ENCODE measurements at regions not wholly inside any gene's neighbourhood (a gene's known extent, or its start where the extent isn't known, plus 50 kb on each side); places are given as distances from the start of the nearest gene placed in this dataset.

GRCh38 chr3:117595615-117596014 lies 886.0 kb downstream of the TUSC7 start:
- DNase-seq (ENCODE audit: low spot score in 2 of 2) (no peak), ATAC-seq (no peak)
- Mint-ChIP-seq H3K27ac (no peak overlapping the region), H3K9me3 (peaks cover 15% of the 10 kb centered on the region), H3K4me3 (no peak overlapping the region), H3K36me3 (no peaks in the 10 kb centered on the region), H3K4me1 (no peaks in the 10 kb centered on the region)

GRCh38 chr3:117596503-117596902 lies 886.9 kb downstream of the TUSC7 start:
- ATAC-seq (no peak), DNase-seq (ENCODE audit: low spot score in 2 of 2) (no peak)
- Mint-ChIP-seq H3K9me3 (peaks cover 14% of the 10 kb centered on the region), H3K27ac (no peak overlapping the region), H3K4me1 (no peaks in the 10 kb centered on the region), H3K4me3 (no peak overlapping the region), H3K36me3 (no peaks in the 10 kb centered on the region)

GRCh38 chr3:117597865-117598264 lies 888.3 kb downstream of the TUSC7 start:
- no peaks in the 10 kb centered on the region for H3K36me3 Mint-ChIP-seq
- no peak overlapping the region for H3K4me3 Mint-ChIP-seq
- H3K9me3 Mint-ChIP-seq = peaks cover 16% of the 10 kb centered on the region
- no peaks in the 10 kb centered on the region for H3K4me1 Mint-ChIP-seq
- H3K27ac Mint-ChIP-seq = no peak overlapping the region
- ATAC-seq (no peak), DNase-seq (ENCODE audit: low spot score in 2 of 2) (no peak)

GRCh38 chr3:117600112-117600511 lies 890.5 kb downstream of the TUSC7 start:
- Mint-ChIP-seq H3K27ac (no peak overlapping the region), H3K9me3 (peaks cover 16% of the 10 kb centered on the region), H3K36me3 (no peaks in the 10 kb centered on the region), H3K4me3 (no peak overlapping the region), H3K4me1 (no peaks in the 10 kb centered on the region)
- no peak for ATAC-seq
- no peak for DNase-seq (ENCODE audit: low spot score in 2 of 2)

- Mint-ChIP-seq H3K4me1 (no peaks in the 10 kb centered on the region), H3K9me3 (peaks cover 13% of the 10 kb centered on the region), H3K36me3 (no peaks in the 10 kb centered on the region), H3K4me3 (no peak overlapping the region), H3K27ac (no peak overlapping the region)
- no peak for ATAC-seq
- no peak for DNase-seq (ENCODE audit: low spot score in 2 of 2)
Measured at GRCh38 chr3:117600666-117601065, 891.1 kb downstream of the TUSC7 start.

- peaks cover 11% of the 10 kb centered on the region for H3K9me3 Mint-ChIP-seq
- no peaks in the 10 kb centered on the region for H3K36me3 Mint-ChIP-seq
- DNase-seq (ENCODE audit: low spot score in 2 of 2) (no peak), ATAC-seq (no peak)
- no peaks in the 10 kb centered on the region for H3K4me1 Mint-ChIP-seq
- H3K4me3 Mint-ChIP-seq = no peak overlapping the region
- no peak overlapping the region for H3K27ac Mint-ChIP-seq
Measured at GRCh38 chr3:117602058-117602644, 892.6 kb downstream of the TUSC7 start.

- DNase-seq (ENCODE audit: low spot score in 2 of 2) (no peak), ATAC-seq (no peak)
- peaks cover 14% of the 10 kb centered on the region for H3K9me3 Mint-ChIP-seq
- H3K27ac Mint-ChIP-seq = no peak overlapping the region
- no peaks in the 10 kb centered on the region for H3K4me1 Mint-ChIP-seq
- no peak overlapping the region for H3K4me3 Mint-ChIP-seq
- no peaks in the 10 kb centered on the region for H3K36me3 Mint-ChIP-seq
Measured at GRCh38 chr3:117603097-117603496, 893.5 kb downstream of the TUSC7 start.

- no peak overlapping the region for H3K4me3 Mint-ChIP-seq
- ATAC-seq (no peak), DNase-seq (ENCODE audit: low spot score in 2 of 2) (no peak)
- no peaks in the 10 kb centered on the region for H3K36me3 Mint-ChIP-seq
- H3K27ac Mint-ChIP-seq = no peak overlapping the region
- peaks cover 9% of the 10 kb centered on the region for H3K9me3 Mint-ChIP-seq
- H3K4me1 Mint-ChIP-seq = no peaks in the 10 kb centered on the region
Measured at GRCh38 chr3:117606866-117607265, 897.3 kb downstream of the TUSC7 start.

- no peak for ATAC-seq
- no peaks in the 10 kb centered on the region for H3K4me1 Mint-ChIP-seq
- DNase-seq (ENCODE audit: low spot score in 2 of 2) = no peak
- H3K27ac Mint-ChIP-seq = no peak overlapping the region
- no peak overlapping the region for H3K4me3 Mint-ChIP-seq
- H3K36me3 Mint-ChIP-seq = no peaks in the 10 kb centered on the region
- H3K9me3 Mint-ChIP-seq = peaks cover 12% of the 10 kb centered on the region
Measured at GRCh38 chr3:117609330-117609729, 899.8 kb downstream of the TUSC7 start.

- Mint-ChIP-seq H3K4me3 (no peak overlapping the region), H3K27ac (no peak overlapping the region), H3K36me3 (no peaks in the 10 kb centered on the region), H3K9me3 (peaks cover 13% of the 10 kb centered on the region), H3K4me1 (no peaks in the 10 kb centered on the region)
- ATAC-seq (no peak), DNase-seq (ENCODE audit: low spot score in 2 of 2) (no peak)
Measured at GRCh38 chr3:117610156-117610555, 900.6 kb downstream of the TUSC7 start.

GRCh38 chr3:117611211-117611610 lies 901.6 kb downstream of the TUSC7 start:
- H3K4me1 Mint-ChIP-seq = no peaks in the 10 kb centered on the region
- ATAC-seq = no peak
- no peaks in the 10 kb centered on the region for H3K36me3 Mint-ChIP-seq

GRCh38 chr3:117616227-117616626 lies 906.6 kb downstream of the TUSC7 start:
- peaks cover 12% of the 10 kb centered on the region for H3K9me3 Mint-ChIP-seq
- no peak for ATAC-seq
- no peaks in the 10 kb centered on the region for H3K4me1 Mint-ChIP-seq
- H3K36me3 Mint-ChIP-seq = no peaks in the 10 kb centered on the region
- H3K27ac Mint-ChIP-seq = no peak overlapping the region
- no peak for DNase-seq (ENCODE audit: low spot score in 2 of 2)
- no peak overlapping the region for H3K4me3 Mint-ChIP-seq

More at GRCh38 chr3:117611211-117611610, 901.6 kb downstream of the TUSC7 start:
- DNase-seq (ENCODE audit: low spot score in 2 of 2) = no peak
- H3K4me3 Mint-ChIP-seq = no peak overlapping the region
- no peak overlapping the region for H3K27ac Mint-ChIP-seq
- peaks cover 16% of the 10 kb centered on the region for H3K9me3 Mint-ChIP-seq

- H3K4me3 Mint-ChIP-seq = no peak overlapping the region
- peaks cover 19% of the 10 kb centered on the region for H3K9me3 Mint-ChIP-seq
- no peaks in the 10 kb centered on the region for H3K4me1 Mint-ChIP-seq
- DNase-seq (ENCODE audit: low spot score in 2 of 2) (no peak), ATAC-seq (no peak)
- H3K36me3 Mint-ChIP-seq = no peaks in the 10 kb centered on the region
- no peak overlapping the region for H3K27ac Mint-ChIP-seq
Measured at GRCh38 chr3:117617906-117618305, 908.3 kb downstream of the TUSC7 start.

- Mint-ChIP-seq H3K36me3 (no peaks in the 10 kb centered on the region), H3K4me1 (no peaks in the 10 kb centered on the region), H3K9me3 (peaks cover 19% of the 10 kb centered on the region), H3K4me3 (no peak overlapping the region), H3K27ac (no peak overlapping the region)
- ATAC-seq = no peak
- no peak for DNase-seq (ENCODE audit: low spot score in 2 of 2)
Measured at GRCh38 chr3:117618462-117618861, 908.9 kb downstream of the TUSC7 start.

GRCh38 chr3:117619805-117620204 lies 910.2 kb downstream of the TUSC7 start:
- H3K36me3 Mint-ChIP-seq = no peaks in the 10 kb centered on the region
- H3K4me1 Mint-ChIP-seq = no peaks in the 10 kb centered on the region
- ATAC-seq (no peak), DNase-seq (ENCODE audit: low spot score in 2 of 2) (no peak)
- no peak overlapping the region for H3K4me3 Mint-ChIP-seq
- H3K27ac Mint-ChIP-seq = no peak overlapping the region
- H3K9me3 Mint-ChIP-seq = peaks cover 16% of the 10 kb centered on the region

- Mint-ChIP-seq H3K4me3 (no peak overlapping the region), H3K27ac (no peak overlapping the region), H3K36me3 (no peaks in the 10 kb centered on the region), H3K9me3 (peaks cover 13% of the 10 kb centered on the region), H3K4me1 (no peaks in the 10 kb centered on the region)
- DNase-seq (ENCODE audit: low spot score in 2 of 2) (no peak), ATAC-seq (no peak)
Measured at GRCh38 chr3:117622171-117622841, 912.7 kb downstream of the TUSC7 start.

Data from stimulated activated effector memory CD8-positive, alpha-beta T cell treated with anti-CD3 and anti-CD28 coated beads, Interleukin-12 subunit alpha, Interleukin-12 subunit beta, amount 100 ng/mL, for 72 hours (primary cell).